A673 (cell line): ENCODE measurements at regions not wholly inside any gene's neighbourhood (a gene's known extent, or its start where the extent isn't known, plus 50 kb on each side); places are given as distances from the start of the nearest gene placed in this dataset.

Experiments
- EZH2 ChIP-seq: fragments of 200-600 bp; sonication (generic); IDR thresholded peaks from 2 replicates; pipeline ENCODE4 v1.6.1; 2017; ENCODE audit warnings: borderline replicate concordance, low read depth, mild to moderate bottlenecking, mixed read lengths, antibody characterized with exemption, low read length; ENCODE audit not compliant: poor library complexity, severe bottlenecking
- TF ChIP-seq, protein P1 (sequence below): fragments of 300-800, 200-600 bp; sonication (generic); conservative IDR thresholded peaks from 2 replicates; pipeline ENCODE4 v1.5.1; 2017; ENCODE audit warnings: low read depth, mild to moderate bottlenecking, antibody characterized with exemption, low read length, moderate library complexity, mixed read lengths

DNA sequence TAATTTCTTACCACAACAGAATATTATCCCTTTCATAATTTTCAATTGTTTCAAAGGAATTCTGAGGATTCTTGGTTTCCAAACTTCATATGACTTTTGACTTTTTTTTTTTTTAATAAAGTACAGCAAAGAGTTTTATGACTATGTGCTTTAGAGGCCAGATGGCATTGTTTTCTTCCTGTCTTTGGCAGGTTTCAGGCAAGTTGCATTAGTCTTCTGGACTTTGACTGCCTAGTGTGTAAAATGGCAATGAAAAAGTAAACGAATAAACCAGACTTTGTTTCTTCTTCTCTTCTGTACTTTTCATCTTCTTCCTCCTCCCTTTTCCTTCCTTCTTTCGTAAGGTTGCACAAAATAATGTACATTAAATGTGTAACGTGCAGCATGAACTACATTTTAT lies 172.6 kb upstream of the RBFOX1 start:
- TF ChIP-seq EZH2, result no peak
- TF ChIP-seq, protein P1, sequence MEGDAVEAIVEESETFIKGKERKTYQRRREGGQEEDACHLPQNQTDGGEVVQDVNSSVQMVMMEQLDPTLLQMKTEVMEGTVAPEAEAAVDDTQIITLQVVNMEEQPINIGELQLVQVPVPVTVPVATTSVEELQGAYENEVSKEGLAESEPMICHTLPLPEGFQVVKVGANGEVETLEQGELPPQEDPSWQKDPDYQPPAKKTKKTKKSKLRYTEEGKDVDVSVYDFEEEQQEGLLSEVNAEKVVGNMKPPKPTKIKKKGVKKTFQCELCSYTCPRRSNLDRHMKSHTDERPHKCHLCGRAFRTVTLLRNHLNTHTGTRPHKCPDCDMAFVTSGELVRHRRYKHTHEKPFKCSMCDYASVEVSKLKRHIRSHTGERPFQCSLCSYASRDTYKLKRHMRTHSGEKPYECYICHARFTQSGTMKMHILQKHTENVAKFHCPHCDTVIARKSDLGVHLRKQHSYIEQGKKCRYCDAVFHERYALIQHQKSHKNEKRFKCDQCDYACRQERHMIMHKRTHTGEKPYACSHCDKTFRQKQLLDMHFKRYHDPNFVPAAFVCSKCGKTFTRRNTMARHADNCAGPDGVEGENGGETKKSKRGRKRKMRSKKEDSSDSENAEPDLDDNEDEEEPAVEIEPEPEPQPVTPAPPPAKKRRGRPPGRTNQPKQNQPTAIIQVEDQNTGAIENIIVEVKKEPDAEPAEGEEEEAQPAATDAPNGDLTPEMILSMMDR, result no peak
